ENCODE measurements at regions not wholly inside any gene's neighbourhood (a gene's known extent, or its start where the extent isn't known, plus 50 kb on each side); places are given as distances from the start of the nearest gene placed in this dataset.

- Mint-ChIP-seq H3K36me3 (ENCODE audit: low read depth, unreplicated experiment) (no peaks in the 10 kb centered on the region), H3K4me3 (ENCODE audit: unreplicated experiment) (no peak overlapping the region), H3K4me1 (ENCODE audit: low read depth, unreplicated experiment) (peaks cover 12% of the 10 kb centered on the region), H3K27ac (ENCODE audit: unreplicated experiment) (no peak overlapping the region), H3K27me3 (ENCODE audit: low read depth, unreplicated experiment) (no peaks in the 10 kb centered on the region), H3K9me3 (ENCODE audit: unreplicated experiment) (no peaks in the 10 kb centered on the region)
- no peaks in the 10 kb centered on the region for H3K9me3 ChIP-seq (ENCODE audit: insufficient read depth, low read depth, low read length)
- TF ChIP-seq CTCF (IDR thresholded peaks at IDR 0.05; ENCODE audit: insufficient read depth, low read depth, low read length): no peak
- TF ChIP-seq EZH2 (IDR thresholded peaks at IDR 0.05; ENCODE audit: insufficient read depth, low read length): no peak
- no peak overlapping the region for H2AFZ ChIP-seq (ENCODE audit: low read depth, low read length)
- H3K27ac ChIP-seq (ENCODE audit: low read depth, low read length): no peak overlapping the region
- H3K4me2 ChIP-seq (ENCODE audit: low read length): no peak overlapping the region
- no peaks in the 10 kb centered on the region for H3K36me3 ChIP-seq (ENCODE audit: insufficient read depth, low read length)
- H3K4me3 ChIP-seq (ENCODE audit: insufficient read depth, low read depth, low read length): no peak overlapping the region
- no peaks in the 10 kb centered on the region for H3K4me1 ChIP-seq (ENCODE audit: insufficient read depth, low read length)
- no peak for FAIRE-seq
- H4K20me1 ChIP-seq (ENCODE audit: insufficient read depth, low read length): peaks cover 92% of the 10 kb centered on the region
- H3K9ac ChIP-seq (ENCODE audit: low read length): no peak overlapping the region
- H3K79me2 ChIP-seq (ENCODE audit: insufficient read depth, low read length): peaks cover 96% of the 10 kb centered on the region
- H3K27me3 ChIP-seq (ENCODE audit: insufficient read depth, low read length): no peaks in the 10 kb centered on the region
- DNase-seq (ENCODE audit: low read depth): no peak
Observed at GRCh38 chr3:72432246-72432645, 416.0 kb downstream of the SHQ1 start.

- Histone ChIP-seq H3K4me2 (ENCODE audit: low read length) (no peak overlapping the region), H4K20me1 (ENCODE audit: insufficient read depth, low read length) (peaks cover 91% of the 10 kb centered on the region), H3K4me3 (ENCODE audit: insufficient read depth, low read depth, low read length) (no peak overlapping the region), H3K4me1 (ENCODE audit: insufficient read depth, low read length) (no peaks in the 10 kb centered on the region), H3K36me3 (ENCODE audit: insufficient read depth, low read length) (no peaks in the 10 kb centered on the region), H3K27me3 (ENCODE audit: insufficient read depth, low read length) (no peaks in the 10 kb centered on the region), H3K9me3 (ENCODE audit: insufficient read depth, low read depth, low read length) (no peaks in the 10 kb centered on the region), H2AFZ (ENCODE audit: low read depth, low read length) (no peak overlapping the region), H3K9ac (ENCODE audit: low read length) (no peak overlapping the region), H3K27ac (ENCODE audit: low read depth, low read length) (no peak overlapping the region), H3K79me2 (ENCODE audit: insufficient read depth, low read length) (peaks cover 96% of the 10 kb centered on the region)
- Mint-ChIP-seq H3K27me3 (ENCODE audit: low read depth, unreplicated experiment) (no peaks in the 10 kb centered on the region), H3K4me3 (ENCODE audit: unreplicated experiment) (no peak overlapping the region), H3K36me3 (ENCODE audit: low read depth, unreplicated experiment) (no peaks in the 10 kb centered on the region), H3K9me3 (ENCODE audit: unreplicated experiment) (no peaks in the 10 kb centered on the region), H3K27ac (ENCODE audit: unreplicated experiment) (no peak overlapping the region), H3K4me1 (ENCODE audit: low read depth, unreplicated experiment) (peaks cover 23% of the 10 kb centered on the region)
- TF ChIP-seq CTCF (IDR thresholded peaks at IDR 0.05; ENCODE audit: insufficient read depth, low read depth, low read length) (no peak), EZH2 (IDR thresholded peaks at IDR 0.05; ENCODE audit: insufficient read depth, low read length) (no peak)
- FAIRE-seq (no peak), DNase-seq (ENCODE audit: low read depth) (no peak)
Observed at GRCh38 chr3:72429589-72430353, 418.5 kb downstream of the SHQ1 start.

GRCh38 chr3:72428803-72429202 is 419.4 kb downstream of the SHQ1 start:
- Histone ChIP-seq H3K79me2 (ENCODE audit: insufficient read depth, low read length) (peaks cover 96% of the 10 kb centered on the region), H2AFZ (ENCODE audit: low read depth, low read length) (no peak overlapping the region), H3K4me2 (ENCODE audit: low read length) (no peak overlapping the region), H3K36me3 (ENCODE audit: insufficient read depth, low read length) (no peaks in the 10 kb centered on the region), H3K27me3 (ENCODE audit: insufficient read depth, low read length) (no peaks in the 10 kb centered on the region), H3K9ac (ENCODE audit: low read length) (no peak overlapping the region), H3K9me3 (ENCODE audit: insufficient read depth, low read depth, low read length) (no peaks in the 10 kb centered on the region), H3K4me1 (ENCODE audit: insufficient read depth, low read length) (no peaks in the 10 kb centered on the region), H3K4me3 (ENCODE audit: insufficient read depth, low read depth, low read length) (no peak overlapping the region), H4K20me1 (ENCODE audit: insufficient read depth, low read length) (peaks cover 92% of the 10 kb centered on the region), H3K27ac (ENCODE audit: low read depth, low read length) (no peak overlapping the region)
- Mint-ChIP-seq H3K27me3 (ENCODE audit: low read depth, unreplicated experiment) (no peaks in the 10 kb centered on the region), H3K36me3 (ENCODE audit: low read depth, unreplicated experiment) (no peaks in the 10 kb centered on the region), H3K9me3 (ENCODE audit: unreplicated experiment) (no peaks in the 10 kb centered on the region), H3K27ac (ENCODE audit: unreplicated experiment) (no peak overlapping the region), H3K4me1 (ENCODE audit: low read depth, unreplicated experiment) (peaks cover 23% of the 10 kb centered on the region), H3K4me3 (ENCODE audit: unreplicated experiment) (no peak overlapping the region)
- FAIRE-seq (no peak), DNase-seq (ENCODE audit: low read depth) (no peak)
- no peak for TF ChIP-seq EZH2 (IDR thresholded peaks at IDR 0.05; ENCODE audit: insufficient read depth, low read length)
- TF ChIP-seq CTCF (IDR thresholded peaks at IDR 0.05; ENCODE audit: insufficient read depth, low read depth, low read length): no peak

All from astrocyte (in vitro differentiated cells and primary cell).